BLaER1 treated with 17β-estradiol and CSF1 and Interleukin-3, amounts not matched to agents 10 nM and 100 nM (cell line): ENCODE measurements at regions not wholly inside any gene's neighbourhood (a gene's known extent, or its start where the extent isn't known, plus 50 kb on each side); places are given as distances from the start of the nearest gene placed in this dataset.

Experiments used
- H3K27ac ChIP-seq, 11 experiments: shearing (Covaris generic); formaldehyde crosslinking; 2 replicates each; pipeline ENCODE4 v1.8.1; 2022
- H3K27me3 ChIP-seq, 11 experiments: shearing (Covaris generic); formaldehyde crosslinking; 2 replicates each; pipeline ENCODE4 v1.8.1; 2022
- H3K36me3 ChIP-seq, 11 experiments: shearing (Covaris generic); formaldehyde crosslinking; 2 replicates each; pipeline ENCODE4 v1.8.1; 2022
- H3K4me1 ChIP-seq, 10 experiments: shearing (Covaris generic); formaldehyde crosslinking; 2 replicates each; pipeline ENCODE4 v1.8.1; 2022
- H3K4me2 ChIP-seq, 11 experiments: shearing (Covaris generic); formaldehyde crosslinking; 2 replicates each; pipeline ENCODE4 v1.8.1; 2022
- H3K4me3 ChIP-seq, 10 experiments: shearing (Covaris generic); formaldehyde crosslinking; 2 replicates each; pipeline ENCODE4 v1.8.1; 2022
- H3K9ac ChIP-seq, 11 experiments: shearing (Covaris generic); formaldehyde crosslinking; 2 replicates each; pipeline ENCODE4 v1.8.1; 2022
- H3K9me3 ChIP-seq, 11 experiments: shearing (Covaris generic); formaldehyde crosslinking; replicated peaks in 1 of 11; 2 replicates each; pipeline ENCODE4 v1.8.1; 2022
- H4K20me1 ChIP-seq, 11 experiments: shearing (Covaris generic); formaldehyde crosslinking; 2 replicates each; pipeline ENCODE4 v1.8.1; 2022
- Cebpa-rat ChIP-seq, 11 experiments: shearing (Covaris generic); IDR thresholded peaks; 2 replicates each; pipeline ENCODE4 v1.8.1; 2022

- H3K4me1 ChIP-seq: peaks cover 6 to 44% (median 18%) of the 10 kb centered on the region in 10 experiments; a peak in 18 of 20 replicates
- peak overlapping the region; percentile 13 to 93 (median 46) for H3K4me2 ChIP-seq
- no peaks in the 10 kb centered on the region for H3K36me3 ChIP-seq
- no peaks in the 10 kb centered on the region for H4K20me1 ChIP-seq
- no peaks in the 10 kb centered on the region for H3K27me3 ChIP-seq
- H3K9ac ChIP-seq: peak overlapping the region in 7 of 11 experiments; percentile 2 to 69 (median 46); a peak in 10 of 22 replicates
- no peaks in the 10 kb centered on the region for H3K9me3 ChIP-seq
- H3K27ac ChIP-seq: peak overlapping the region in 7 of 11 experiments; percentile 3 to 79 (median 31); a peak in 9 of 22 replicates
- TF ChIP-seq Cebpa-rat (IDR thresholded peaks at IDR 0.05): no peak
- H3K4me3 ChIP-seq: peak overlapping the region in 4 of 10 experiments; percentile 6 to 38 (median 34); a peak in 4 of 20 replicates
Observed at GRCh38 chr12:69007101-69007854, 74.3 kb upstream of the CPM start.

- H3K27me3 ChIP-seq: no peaks in the 10 kb centered on the region
- no peak for TF ChIP-seq Cebpa-rat (IDR thresholded peaks at IDR 0.05)
- peak overlapping the region in 5 of 11 experiments; percentile 9 to 79 (median 57); a peak in 5 of 22 replicates for H3K27ac ChIP-seq
- H3K9me3 ChIP-seq: 0 out of 22 replicates have a peak, but pooled peaks cover 0 to 2% (median 0%) of the 10 kb centered on the region in 11 experiments
- no peaks in the 10 kb centered on the region for H3K36me3 ChIP-seq
- peaks cover 6 to 44% (median 18%) of the 10 kb centered on the region in 10 experiments; a peak in 18 of 20 replicates for H3K4me1 ChIP-seq
- H3K9ac ChIP-seq: peak overlapping the region in 3 of 11 experiments; percentile 61 to 69 (median 67); a peak in 4 of 22 replicates
- peak overlapping the region in 1 of 10 experiments; percentile 36; a peak in 1 of 20 replicates for H3K4me3 ChIP-seq
- peak overlapping the region in 10 of 11 experiments; percentile 13 to 93 (median 49); a peak in 18 of 22 replicates for H3K4me2 ChIP-seq
- no peaks in the 10 kb centered on the region for H4K20me1 ChIP-seq
Observed at GRCh38 chr12:69007855-69008351, 74.9 kb upstream of the CPM start.

DNA sequence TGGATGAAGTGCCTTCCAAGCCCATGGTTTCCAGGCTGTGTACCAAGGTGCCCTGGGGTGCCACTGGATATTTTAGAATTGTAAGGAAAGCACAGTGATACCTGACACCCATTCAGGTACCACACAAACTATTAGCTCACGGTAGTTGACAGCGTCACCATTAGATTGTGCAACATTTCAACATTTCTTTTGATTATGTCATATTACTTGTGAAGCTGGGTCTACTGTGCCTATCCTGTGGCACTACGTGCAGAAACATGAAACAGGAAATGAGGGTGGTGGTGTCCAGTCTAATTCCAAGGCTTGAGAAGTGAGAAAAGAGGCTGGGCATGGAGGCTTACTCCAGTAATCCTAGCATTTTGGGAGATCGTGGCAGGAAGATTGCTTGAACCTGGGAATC lies 75.5 kb upstream of the CPM start:
- Histone ChIP-seq H3K9me3 (0 out of 22 replicates have a peak, but pooled peaks cover 0 to 5% (median 0%) of the 10 kb centered on the region in 11 experiments), H3K36me3 (no peaks in the 10 kb centered on the region), H3K4me2 (peak overlapping the region in 3 of 11 experiments; percentile 75 to 93 (median 89); a peak in 6 of 22 replicates), H3K27ac (peak overlapping the region in 2 of 11 experiments; percentile 31 to 79; a peak in 2 of 22 replicates), H3K27me3 (no peaks in the 10 kb centered on the region), H3K9ac (no peak overlapping the region), H3K4me1 (peaks cover 6 to 44% (median 18%) of the 10 kb centered on the region in 10 experiments; a peak in 18 of 20 replicates), H3K4me3 (no peak overlapping the region), H4K20me1 (no peaks in the 10 kb centered on the region)
- peak in 4 of 11 experiments; percentile 38 to 79 (median 60); a peak in 6 of 22 replicates for TF ChIP-seq Cebpa-rat (IDR thresholded peaks at IDR 0.05)

GRCh38 chr12:69014047-69014446 lies 81.1 kb upstream of the CPM start:
- Histone ChIP-seq H4K20me1 (no peaks in the 10 kb centered on the region), H3K4me1 (peaks cover 0 to 7% (median 0%) of the 10 kb centered on the region in 10 experiments; a peak in 6 of 20 replicates), H3K9ac (no peak overlapping the region), H3K4me2 (no peak overlapping the region), H3K9me3 (0 out of 22 replicates have a peak, but pooled peaks cover 0 to 5% (median 0%) of the 10 kb centered on the region in 11 experiments), H3K27me3 (no peaks in the 10 kb centered on the region), H3K4me3 (no peak overlapping the region), H3K36me3 (no peaks in the 10 kb centered on the region), H3K27ac (no peak overlapping the region)
- TF ChIP-seq Cebpa-rat (IDR thresholded peaks at IDR 0.05): no peak

DNA sequence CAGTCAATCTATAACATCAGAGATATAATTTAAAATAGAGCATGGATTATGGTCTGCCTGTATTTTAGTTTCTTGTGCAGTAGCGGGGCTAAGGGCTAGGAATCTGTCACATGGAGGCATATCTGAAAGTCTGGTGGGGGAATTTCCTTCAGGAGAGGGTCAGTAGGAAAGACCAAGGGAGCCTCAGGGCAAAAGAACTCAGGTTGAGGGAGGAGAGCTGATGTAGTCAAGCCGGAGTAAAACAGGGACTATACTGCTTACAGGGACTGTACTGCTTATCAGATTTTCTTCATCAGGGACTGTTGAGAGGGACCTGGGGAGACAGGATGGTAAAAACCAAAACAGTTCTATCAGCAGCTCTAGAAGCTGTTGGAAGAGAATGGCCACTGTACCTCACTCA lies 82.0 kb upstream of the CPM start:
- Histone ChIP-seq H4K20me1 (no peaks in the 10 kb centered on the region), H3K27me3 (no peaks in the 10 kb centered on the region), H3K9me3 (peaks cover 0 to 5% (median 0%) of the 10 kb centered on the region in 11 experiments; a peak in 1 of 22 replicates), H3K9ac (no peak overlapping the region), H3K4me2 (no peak overlapping the region), H3K36me3 (no peaks in the 10 kb centered on the region), H3K4me3 (no peak overlapping the region), H3K27ac (no peak overlapping the region), H3K4me1 (no peaks in the 10 kb centered on the region)
- TF ChIP-seq Cebpa-rat (IDR thresholded peaks at IDR 0.05): no peak

- H3K27me3 ChIP-seq: no peaks in the 10 kb centered on the region
- H3K9me3 ChIP-seq: peaks cover 0 to 5% (median 0%) of the 10 kb centered on the region in 11 experiments; a peak in 1 of 22 replicates
- H4K20me1 ChIP-seq: no peaks in the 10 kb centered on the region
- no peak overlapping the region for H3K27ac ChIP-seq
- H3K36me3 ChIP-seq: no peaks in the 10 kb centered on the region
- no peaks in the 10 kb centered on the region for H3K4me1 ChIP-seq
- no peak overlapping the region for H3K9ac ChIP-seq
- H3K4me3 ChIP-seq: no peak overlapping the region
- TF ChIP-seq Cebpa-rat (IDR thresholded peaks at IDR 0.05): no peak
- H3K4me2 ChIP-seq: no peak overlapping the region
Observed at GRCh38 chr12:69015831-69016230, 82.9 kb upstream of the CPM start.

GRCh38 chr12:69019082-69019481 lies 86.1 kb upstream of the CPM start:
- H3K27me3 ChIP-seq: no peaks in the 10 kb centered on the region
- no peaks in the 10 kb centered on the region for H3K36me3 ChIP-seq
- no peaks in the 10 kb centered on the region; a peak in 1 of 22 replicates for H3K9me3 ChIP-seq
- no peak overlapping the region for H3K4me3 ChIP-seq
- no peaks in the 10 kb centered on the region for H3K4me1 ChIP-seq
- no peak overlapping the region for H3K9ac ChIP-seq
- H3K4me2 ChIP-seq: no peak overlapping the region
- no peaks in the 10 kb centered on the region for H4K20me1 ChIP-seq
- H3K27ac ChIP-seq: no peak overlapping the region
- no peak for TF ChIP-seq Cebpa-rat (IDR thresholded peaks at IDR 0.05)

- TF ChIP-seq Cebpa-rat (IDR thresholded peaks at IDR 0.05): no peak
- Histone ChIP-seq H3K36me3 (no peaks in the 10 kb centered on the region), H3K27me3 (no peaks in the 10 kb centered on the region), H3K9me3 (no peaks in the 10 kb centered on the region; a peak in 1 of 22 replicates), H3K4me2 (no peak overlapping the region), H3K4me1 (no peaks in the 10 kb centered on the region), H3K4me3 (no peak overlapping the region), H3K27ac (no peak overlapping the region), H4K20me1 (no peaks in the 10 kb centered on the region), H3K9ac (no peak overlapping the region)
Observed at GRCh38 chr12:69019910-69020309, 86.9 kb upstream of the CPM start.

GRCh38 chr12:69022674-69023073 lies 89.7 kb upstream of the CPM start:
- Histone ChIP-seq H3K9ac (no peak overlapping the region), H3K27me3 (no peaks in the 10 kb centered on the region), H3K4me1 (peaks cover 0 to 21% (median 0%) of the 10 kb centered on the region in 10 experiments; a peak in 6 of 20 replicates), H3K36me3 (no peaks in the 10 kb centered on the region), H3K9me3 (no peaks in the 10 kb centered on the region; a peak in 2 of 22 replicates), H3K27ac (no peak overlapping the region), H3K4me3 (no peak overlapping the region), H4K20me1 (no peaks in the 10 kb centered on the region), H3K4me2 (no peak overlapping the region)
- no peak for TF ChIP-seq Cebpa-rat (IDR thresholded peaks at IDR 0.05)
